HG03439 (cell line): ENCODE measurements at regions not wholly inside any gene's neighbourhood (a gene's known extent, or its start where the extent isn't known, plus 50 kb on each side); places are given as distances from the start of the nearest gene placed in this dataset.

Experiments used
- ATAC-seq: cut with Tn5 transposase; IDR thresholded peaks from one replicate; pipeline ENCODE4 v1.9.1; 2021; ENCODE audit warnings: mild to moderate bottlenecking, moderate library complexity; ENCODE audit not compliant: unreplicated experiment

- ATAC-seq, result no peak
Measured at GRCh38 chr19:31694761-31695160, 345.5 kb upstream of the TSHZ3 start.

- no peak for ATAC-seq
Measured at GRCh38 chr19:31699421-31699820, 350.2 kb upstream of the TSHZ3 start.

DNA sequence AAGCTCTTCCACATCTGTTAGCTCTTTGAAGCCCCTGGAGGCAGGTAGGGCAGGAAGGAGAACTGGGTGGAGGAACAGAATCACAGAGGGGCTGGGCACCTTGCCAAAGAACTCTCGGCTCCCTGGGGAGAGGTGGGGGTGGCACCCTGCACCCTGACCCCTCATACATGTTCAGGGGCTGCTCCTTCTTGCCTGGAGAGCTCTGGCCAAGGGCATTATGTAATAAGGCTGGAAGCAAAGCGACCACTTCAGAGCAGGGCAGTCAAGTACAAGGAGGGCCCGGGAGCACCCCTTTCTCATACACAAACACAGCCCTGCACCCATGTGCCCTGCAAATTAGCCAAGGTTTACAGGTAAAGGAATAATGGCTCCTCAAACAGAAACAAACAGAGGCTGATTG lies 351.9 kb upstream of the TSHZ3 start:
- ATAC-seq, result no peak

DNA sequence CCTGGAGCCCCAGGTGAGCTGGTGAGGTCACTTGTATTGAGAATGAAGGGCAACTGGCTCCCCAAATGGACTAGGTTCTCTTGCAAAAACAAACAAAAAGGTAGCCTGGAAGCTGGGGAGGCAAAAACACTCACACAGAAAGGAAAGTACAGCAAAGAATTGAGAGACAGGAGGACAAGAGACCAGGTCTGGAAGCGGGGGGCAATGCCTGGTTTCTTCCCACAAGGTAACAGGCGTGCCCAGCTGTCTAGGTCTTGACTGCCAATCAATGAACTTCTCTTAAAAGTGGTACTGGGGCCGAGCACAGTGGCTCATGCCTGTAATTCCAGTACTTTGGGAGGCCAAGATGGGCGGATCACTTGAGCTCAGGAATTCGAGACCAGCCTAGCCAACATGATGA lies 356.4 kb upstream of the TSHZ3 start:
- ATAC-seq, result no peak

- no peak for ATAC-seq
Measured at GRCh38 chr19:31706131-31706530, 356.9 kb upstream of the TSHZ3 start.

DNA sequence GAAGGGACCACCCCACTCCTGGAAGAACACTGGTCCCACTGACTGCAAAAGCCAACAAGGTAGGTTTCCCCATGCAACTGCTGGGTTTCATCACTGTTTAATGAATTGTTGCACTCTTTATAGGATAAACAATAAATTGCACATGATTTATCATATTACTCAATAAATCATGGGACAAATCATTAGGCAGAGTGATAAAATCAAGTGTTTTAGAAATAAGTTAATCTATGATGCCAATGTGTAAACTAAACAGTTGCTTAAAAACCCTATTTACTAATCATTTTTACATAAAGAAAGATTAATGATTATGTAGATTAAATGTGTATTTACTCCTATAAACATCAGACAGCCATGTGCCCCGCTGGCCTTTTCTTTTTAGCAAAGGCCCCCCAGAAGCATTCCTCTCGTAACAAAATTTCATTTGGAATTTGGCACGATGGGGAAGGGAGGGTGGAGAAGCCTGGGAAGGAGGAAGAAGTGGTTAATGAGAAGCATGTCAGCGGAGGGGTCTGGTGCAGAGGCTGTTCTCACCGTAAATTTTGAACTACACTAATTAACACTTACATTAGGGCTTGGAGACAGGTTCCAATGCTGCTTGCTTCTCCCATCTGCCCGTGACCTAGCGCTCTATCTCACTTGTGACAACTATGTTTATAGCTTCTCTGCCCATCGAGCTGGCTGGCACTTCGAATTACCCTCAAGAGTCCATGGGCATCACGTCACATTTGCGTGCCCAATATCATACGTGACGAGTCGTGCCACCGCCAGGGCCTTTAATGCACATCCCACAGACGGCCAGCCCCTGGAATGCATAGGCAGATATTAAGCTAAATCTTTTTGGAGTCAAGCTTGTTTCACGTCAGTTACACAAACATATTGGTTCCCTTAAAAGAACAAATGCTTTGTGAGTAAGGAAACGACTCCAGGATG lies 357.7 kb upstream of the TSHZ3 start:
- ATAC-seq, result no peak

GRCh38 chr19:31708520-31708919 lies 359.3 kb upstream of the TSHZ3 start:
- ATAC-seq, result no peak

GRCh38 chr19:31709476-31709875 lies 360.2 kb upstream of the TSHZ3 start:
- ATAC-seq, result no peak

GRCh38 chr19:31715249-31715945 lies 366.2 kb upstream of the TSHZ3 start:
- no peak for ATAC-seq

GRCh38 chr19:31716826-31717225 lies 367.6 kb upstream of the TSHZ3 start:
- ATAC-seq, result no peak

DNA sequence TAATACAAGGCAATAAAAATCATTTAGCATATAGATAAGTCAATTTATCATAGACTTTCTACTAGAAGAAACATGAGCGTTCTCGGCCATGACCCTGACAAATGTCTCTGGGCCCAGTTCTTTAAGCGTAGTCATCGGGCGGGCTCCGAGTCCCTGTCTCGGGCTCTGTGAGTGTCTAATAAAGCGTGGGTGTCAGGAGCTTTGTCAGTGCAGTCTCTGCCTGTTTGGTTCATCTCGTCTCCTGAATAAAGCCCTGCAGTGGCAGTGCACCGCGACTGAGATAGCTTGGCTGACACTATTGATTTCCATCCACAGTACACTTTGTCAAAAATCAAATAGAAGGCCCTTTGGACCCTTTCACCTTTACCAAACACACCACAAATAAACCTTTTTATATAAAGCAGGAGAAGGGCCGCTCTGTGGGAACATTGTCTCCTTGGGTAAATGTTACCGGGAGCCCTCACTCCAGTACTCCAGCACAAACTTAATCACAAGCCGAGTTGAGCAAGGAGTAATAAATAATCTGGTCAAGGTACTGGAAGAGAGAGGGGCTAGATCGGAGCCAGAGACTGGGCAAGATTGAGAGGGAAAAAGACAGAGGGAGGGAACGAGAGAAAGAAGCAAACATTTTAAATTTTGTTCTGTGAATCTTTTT lies 368.2 kb upstream of the TSHZ3 start:
- no peak for ATAC-seq

- no peak for ATAC-seq
Measured at GRCh38 chr19:31718032-31718431, 368.8 kb upstream of the TSHZ3 start.

- no peak for ATAC-seq
Measured at GRCh38 chr19:31718898-31719297, 369.7 kb upstream of the TSHZ3 start.

DNA sequence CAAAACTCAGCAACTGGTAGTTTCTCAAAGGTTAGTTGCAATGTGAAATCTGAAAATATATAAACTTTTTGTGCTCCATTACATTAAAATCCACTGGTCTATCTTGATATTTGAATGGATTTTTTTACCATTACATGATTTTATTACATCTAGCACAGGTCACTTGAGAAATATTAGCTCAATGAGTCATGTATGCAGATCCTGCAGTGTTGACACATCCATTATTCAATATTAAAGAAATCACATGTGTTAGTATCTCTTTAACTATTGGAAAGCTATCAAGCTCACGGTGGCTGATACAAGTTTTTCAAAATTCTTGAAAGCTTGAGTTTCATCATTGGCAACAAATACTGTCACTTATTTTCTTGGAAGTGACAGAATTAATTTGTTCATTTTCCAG lies 373.9 kb upstream of the TSHZ3 start:
- no peak for ATAC-seq

DNA sequence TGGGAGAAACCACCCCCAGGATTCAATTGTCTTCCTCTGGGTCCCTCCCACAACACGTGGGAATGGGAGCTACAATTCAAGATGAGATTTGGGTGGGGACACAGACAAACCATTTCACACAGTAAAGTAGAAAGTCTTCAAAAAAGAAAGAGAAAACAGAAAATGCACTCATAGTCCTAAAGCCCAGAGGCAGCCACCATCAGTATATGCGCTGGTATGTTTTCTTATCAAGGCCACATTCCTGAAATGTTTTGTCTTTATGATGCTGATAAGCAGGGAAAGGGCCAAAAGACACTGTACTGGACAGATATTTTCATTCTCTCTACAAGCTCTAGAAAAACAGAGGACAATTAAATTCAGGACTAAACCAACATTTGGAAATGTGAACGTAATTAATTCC lies 375.8 kb upstream of the TSHZ3 start:
- ATAC-seq, result no peak

- ATAC-seq, result no peak
Measured at GRCh38 chr19:31727536-31727935, 378.3 kb upstream of the TSHZ3 start.

DNA sequence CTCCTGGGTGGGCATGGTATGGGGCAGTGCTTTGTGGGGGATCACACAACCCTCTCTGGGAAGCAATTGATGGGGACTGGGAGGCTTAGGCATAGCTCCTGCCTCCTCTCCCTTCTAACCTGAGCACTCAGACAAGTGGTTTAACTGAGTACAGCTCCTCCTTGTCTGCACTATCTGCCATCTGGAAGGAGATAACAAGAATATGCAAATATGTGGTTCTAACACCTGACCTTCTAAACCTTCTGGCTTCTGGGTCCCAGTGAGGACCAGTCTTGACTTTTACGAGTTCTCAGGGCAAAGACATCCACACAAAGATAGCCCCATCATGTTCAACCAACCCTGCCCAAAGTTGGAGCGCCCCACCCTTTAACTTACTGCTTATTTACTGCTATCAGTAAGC lies 381.0 kb upstream of the TSHZ3 start:
- no peak for ATAC-seq

DNA sequence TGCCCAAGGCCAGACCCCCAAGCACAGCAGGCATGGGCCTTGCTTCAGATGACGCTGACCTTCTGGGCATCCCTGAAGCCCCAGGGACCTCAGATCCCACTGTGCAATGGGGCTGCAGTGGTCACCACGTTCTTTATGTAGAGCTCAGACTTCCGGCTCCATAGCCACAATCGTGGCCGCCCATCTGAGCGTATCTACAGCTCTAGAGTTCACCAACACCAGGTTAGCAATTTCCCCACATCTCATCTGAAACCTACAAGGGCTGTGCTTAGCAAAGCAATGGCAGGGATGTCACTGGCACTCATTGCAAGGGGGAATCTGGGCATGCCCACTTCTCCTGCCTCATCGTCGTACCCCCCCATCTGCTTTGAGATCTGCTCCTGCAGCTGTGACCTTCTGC lies 384.4 kb upstream of the TSHZ3 start:
- ATAC-seq, result no peak

DNA sequence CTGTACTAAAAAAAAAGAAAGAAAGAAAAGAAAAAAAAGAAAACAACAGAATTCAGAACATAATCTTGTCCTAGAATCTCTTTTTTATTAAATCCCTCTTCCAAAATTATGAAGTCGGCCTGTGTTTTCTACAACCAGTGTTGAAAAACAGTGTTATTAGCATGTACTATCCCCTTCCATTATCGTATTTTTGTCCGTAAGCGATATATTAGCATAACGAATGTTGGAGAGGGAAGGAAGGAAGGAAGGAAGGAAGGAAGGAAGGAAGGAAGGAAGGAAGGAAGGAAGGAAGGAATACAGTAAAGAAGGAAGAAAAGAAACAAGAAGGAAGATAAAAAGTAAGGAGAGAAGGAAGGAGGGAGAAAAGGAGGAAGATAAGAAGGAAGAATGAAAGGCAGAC lies 393.0 kb upstream of the TSHZ3 start:
- ATAC-seq, result no peak

DNA sequence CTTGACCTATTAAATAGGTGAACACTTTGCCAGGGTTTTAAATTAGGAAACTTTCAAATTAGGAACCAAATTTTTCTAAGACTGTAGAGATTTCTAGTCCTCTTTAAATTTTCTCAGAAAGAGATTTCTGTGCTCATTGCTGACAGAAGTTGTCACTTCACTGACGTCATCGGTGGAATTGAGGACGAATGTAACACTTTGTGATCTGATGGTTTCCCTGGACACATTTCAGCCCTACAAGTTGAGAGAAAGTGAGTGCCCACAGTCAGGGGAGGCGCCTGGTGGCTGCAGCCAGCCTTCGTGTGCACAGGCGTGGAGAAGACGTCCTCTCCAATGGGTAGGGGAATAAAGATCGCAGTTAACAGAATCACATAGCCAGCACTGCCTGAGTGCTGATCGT lies 396.5 kb upstream of the TSHZ3 start:
- no peak for ATAC-seq

GRCh38 chr19:31749231-31749630 lies 400.0 kb upstream of the TSHZ3 start:
- no peak for ATAC-seq

DNA sequence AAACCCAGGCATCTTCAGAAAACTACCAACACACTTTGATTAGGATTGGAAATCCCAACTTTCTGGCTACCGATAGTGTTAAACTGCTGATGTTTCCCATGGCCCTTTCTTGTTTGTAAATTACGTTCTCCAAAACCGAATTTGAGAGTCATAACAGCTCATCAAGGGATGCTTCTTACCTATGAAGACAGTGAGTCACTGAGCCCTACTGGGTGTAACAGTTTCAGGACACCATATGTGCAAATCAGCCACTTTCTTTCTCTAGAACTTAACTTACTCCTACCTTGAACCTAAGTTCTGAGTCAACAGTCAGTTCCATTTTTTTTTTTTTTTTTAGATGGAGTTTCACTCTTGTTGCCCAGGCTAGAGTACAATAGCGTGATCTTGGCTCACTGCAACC lies 410.1 kb upstream of the TSHZ3 start:
- no peak for ATAC-seq
